ENCODE measurements at regions not wholly inside any gene's neighbourhood (a gene's known extent, or its start where the extent isn't known, plus 50 kb on each side); places are given as distances from the start of the nearest gene placed in this dataset.

DNA sequence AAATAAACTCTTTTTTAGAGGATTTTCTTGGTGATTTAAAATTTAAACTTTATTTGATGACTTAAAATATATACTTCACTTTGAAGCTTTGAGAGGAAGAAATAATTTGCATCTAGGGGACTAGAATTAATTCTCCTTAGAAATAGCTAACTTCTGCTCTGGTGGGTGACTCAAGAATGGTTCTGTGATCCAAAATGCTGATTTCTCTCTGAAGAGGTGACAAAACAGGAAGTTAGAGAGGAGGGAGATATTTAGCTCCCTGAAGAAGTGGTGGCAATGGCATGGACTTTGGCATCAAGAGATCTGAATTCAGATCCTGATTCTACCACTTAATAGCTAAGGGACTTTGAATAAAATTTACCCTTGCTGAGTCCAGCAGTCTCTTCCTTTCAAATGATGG lies 125.8 kb upstream of the ATP1B1 start:
- no peak for TF ChIP-seq CTCF (IDR thresholded peaks at IDR 0.05; ENCODE audit: low read depth, low read length)
- DNase-seq (ENCODE audit: low read depth in 2 of 2): no peak

DNA sequence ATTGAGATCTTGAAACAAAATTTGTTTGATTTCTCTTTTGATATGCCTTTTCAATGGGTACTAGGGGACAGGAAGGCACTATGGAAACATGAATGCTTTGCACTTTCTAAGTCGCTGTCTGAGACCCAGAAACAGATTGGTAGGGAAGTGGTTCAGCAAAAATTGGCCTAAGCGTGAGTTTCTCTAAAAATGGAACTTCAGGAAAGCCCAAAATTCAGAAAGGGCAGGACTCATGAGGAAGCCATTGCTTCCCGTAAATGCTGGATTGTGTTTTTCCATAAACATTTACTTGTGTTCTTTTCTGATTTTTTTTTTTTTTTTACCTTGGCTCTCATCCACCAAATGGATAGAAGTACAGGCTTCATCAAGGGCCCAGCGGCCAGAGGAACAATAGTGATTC lies 123.7 kb upstream of the ATP1B1 start:
- no peak for TF ChIP-seq CTCF (IDR thresholded peaks at IDR 0.05; ENCODE audit: low read depth, low read length)
- no peak overlapping the region for H3K4me3 ChIP-seq (replicated peaks in 1 of 2; ENCODE audit: low read depth in 2 of 2, low read length in 2 of 2)
- no peak for DNase-seq (ENCODE audit: low read depth in 2 of 2)

More for the DNA sequence above, 125.8 kb upstream of the ATP1B1 start:
- H3K4me3 ChIP-seq (replicated peaks in 1 of 2; ENCODE audit: low read depth in 2 of 2, low read length in 2 of 2): no peak overlapping the region

GRCh38 chr1:168987330-168987729 lies 119.2 kb upstream of the ATP1B1 start:
- no peak for DNase-seq (ENCODE audit: low read depth in 2 of 2)
- H3K4me3 ChIP-seq (replicated peaks in 1 of 2; ENCODE audit: low read depth in 2 of 2, low read length in 2 of 2): no peak overlapping the region
- TF ChIP-seq CTCF (IDR thresholded peaks at IDR 0.05; ENCODE audit: low read depth, low read length): no peak

- DNase-seq (ENCODE audit: low read depth in 2 of 2): no peak
- no peak for TF ChIP-seq CTCF (IDR thresholded peaks at IDR 0.05; ENCODE audit: low read depth, low read length)
- no peak overlapping the region for H3K4me3 ChIP-seq (replicated peaks in 1 of 2; ENCODE audit: low read depth in 2 of 2, low read length in 2 of 2)
Observed at GRCh38 chr1:168987923-168988322, 118.6 kb upstream of the ATP1B1 start.

- TF ChIP-seq CTCF (IDR thresholded peaks at IDR 0.05; ENCODE audit: low read depth, low read length): no peak
- no peak for DNase-seq (ENCODE audit: low read depth in 2 of 2)
Observed at GRCh38 chr1:168989985-168990384, 116.5 kb upstream of the ATP1B1 start.

GRCh38 chr1:168991667-168992475 lies 114.6 kb upstream of the ATP1B1 start:
- TF ChIP-seq CTCF (IDR thresholded peaks at IDR 0.05; ENCODE audit: low read depth, low read length): no peak
- no peak for DNase-seq (ENCODE audit: low read depth in 2 of 2)
- H3K4me3 ChIP-seq (replicated peaks in 1 of 2; ENCODE audit: low read depth in 2 of 2, low read length in 2 of 2): no peak overlapping the region

More at GRCh38 chr1:168989985-168990384, 116.5 kb upstream of the ATP1B1 start:
- no peak overlapping the region for H3K4me3 ChIP-seq (replicated peaks in 1 of 2; ENCODE audit: low read depth in 2 of 2, low read length in 2 of 2)

All from cardiac fibroblast (primary cell).